GM12875 (cell line): ENCODE measurements at regions not wholly inside any gene's neighbourhood (a gene's known extent, or its start where the extent isn't known, plus 50 kb on each side); places are given as distances from the start of the nearest gene placed in this dataset.

Experiments
- H3K4me3 ChIP-seq: one replicate; pipeline ENCODE4 v1.5.1; 2011; ENCODE audit warnings: low read depth, low read length, control low read depth
- TF ChIP-seq, protein P1 (sequence below): IDR thresholded peaks from 2 replicates; pipeline ENCODE4 v1.5.1; 2011; ENCODE audit warnings: low read depth, mild to moderate bottlenecking, control low read depth, inconsistent platforms, low read length, moderate library complexity, borderline replicate concordance; ENCODE audit not compliant: insufficient read depth

DNA sequence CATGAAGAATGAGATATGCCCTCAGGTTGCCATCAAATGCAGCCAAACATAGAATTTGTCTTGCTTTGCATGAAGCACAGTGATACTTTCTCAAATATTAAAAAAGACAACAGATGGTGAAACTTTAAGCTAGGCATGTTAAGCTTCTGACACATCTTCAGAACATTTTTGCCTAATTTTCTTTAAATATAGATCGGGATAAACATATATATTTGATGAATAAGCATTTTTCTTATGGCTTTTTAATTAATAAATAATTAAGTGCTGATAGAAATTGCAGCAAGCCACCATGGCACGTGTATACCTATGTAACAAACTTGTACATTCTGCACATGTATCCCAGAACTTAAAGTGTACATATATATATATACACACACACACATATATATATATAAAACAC lies 831.2 kb upstream of the PCDH10 start:
- no peak overlapping the region for H3K4me3 ChIP-seq
- TF ChIP-seq, protein P1, sequence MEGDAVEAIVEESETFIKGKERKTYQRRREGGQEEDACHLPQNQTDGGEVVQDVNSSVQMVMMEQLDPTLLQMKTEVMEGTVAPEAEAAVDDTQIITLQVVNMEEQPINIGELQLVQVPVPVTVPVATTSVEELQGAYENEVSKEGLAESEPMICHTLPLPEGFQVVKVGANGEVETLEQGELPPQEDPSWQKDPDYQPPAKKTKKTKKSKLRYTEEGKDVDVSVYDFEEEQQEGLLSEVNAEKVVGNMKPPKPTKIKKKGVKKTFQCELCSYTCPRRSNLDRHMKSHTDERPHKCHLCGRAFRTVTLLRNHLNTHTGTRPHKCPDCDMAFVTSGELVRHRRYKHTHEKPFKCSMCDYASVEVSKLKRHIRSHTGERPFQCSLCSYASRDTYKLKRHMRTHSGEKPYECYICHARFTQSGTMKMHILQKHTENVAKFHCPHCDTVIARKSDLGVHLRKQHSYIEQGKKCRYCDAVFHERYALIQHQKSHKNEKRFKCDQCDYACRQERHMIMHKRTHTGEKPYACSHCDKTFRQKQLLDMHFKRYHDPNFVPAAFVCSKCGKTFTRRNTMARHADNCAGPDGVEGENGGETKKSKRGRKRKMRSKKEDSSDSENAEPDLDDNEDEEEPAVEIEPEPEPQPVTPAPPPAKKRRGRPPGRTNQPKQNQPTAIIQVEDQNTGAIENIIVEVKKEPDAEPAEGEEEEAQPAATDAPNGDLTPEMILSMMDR = no peak

DNA sequence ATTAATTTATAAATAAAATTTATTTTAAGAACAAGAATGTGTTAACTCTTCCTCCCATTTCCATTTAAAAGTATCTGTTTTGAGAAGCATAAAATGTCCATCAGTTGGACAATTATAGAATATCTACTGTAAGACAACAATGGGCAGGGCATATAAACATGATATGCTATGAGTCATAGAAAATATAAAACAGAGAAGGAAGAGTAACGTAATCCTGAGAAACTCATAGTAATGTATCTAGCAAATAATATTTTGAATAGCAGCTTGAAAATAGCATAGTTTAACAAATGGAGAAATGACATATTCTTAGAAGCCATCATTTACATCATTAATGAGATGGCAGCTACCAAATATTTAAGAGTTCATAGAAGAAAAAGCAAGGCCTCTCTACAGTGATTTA lies 820.3 kb upstream of the PCDH10 start:
- TF ChIP-seq, protein P1 = no peak

DNA sequence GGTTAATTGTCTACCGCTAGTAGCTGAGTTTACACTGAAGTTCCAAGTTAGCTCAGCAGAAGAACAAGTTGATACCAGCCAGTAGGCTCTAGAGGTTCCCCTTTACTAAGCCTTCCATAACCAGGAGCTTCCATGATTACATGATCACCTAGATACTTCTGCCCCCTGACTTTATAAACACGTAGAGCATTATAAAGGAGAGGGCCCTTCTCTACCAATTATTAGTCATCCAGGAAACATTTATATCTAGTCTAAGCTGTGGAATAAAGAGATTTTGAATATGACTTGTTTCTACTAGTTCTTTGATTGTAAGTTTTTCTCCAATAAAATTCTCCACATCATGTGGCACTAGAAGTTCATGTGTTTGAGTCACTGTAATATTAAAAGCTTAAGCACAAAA lies 818.1 kb upstream of the PCDH10 start:
- TF ChIP-seq, protein P1 = no peak

More for the DNA sequence above, 820.3 kb upstream of the PCDH10 start:
- no peak overlapping the region for H3K4me3 ChIP-seq

DNA sequence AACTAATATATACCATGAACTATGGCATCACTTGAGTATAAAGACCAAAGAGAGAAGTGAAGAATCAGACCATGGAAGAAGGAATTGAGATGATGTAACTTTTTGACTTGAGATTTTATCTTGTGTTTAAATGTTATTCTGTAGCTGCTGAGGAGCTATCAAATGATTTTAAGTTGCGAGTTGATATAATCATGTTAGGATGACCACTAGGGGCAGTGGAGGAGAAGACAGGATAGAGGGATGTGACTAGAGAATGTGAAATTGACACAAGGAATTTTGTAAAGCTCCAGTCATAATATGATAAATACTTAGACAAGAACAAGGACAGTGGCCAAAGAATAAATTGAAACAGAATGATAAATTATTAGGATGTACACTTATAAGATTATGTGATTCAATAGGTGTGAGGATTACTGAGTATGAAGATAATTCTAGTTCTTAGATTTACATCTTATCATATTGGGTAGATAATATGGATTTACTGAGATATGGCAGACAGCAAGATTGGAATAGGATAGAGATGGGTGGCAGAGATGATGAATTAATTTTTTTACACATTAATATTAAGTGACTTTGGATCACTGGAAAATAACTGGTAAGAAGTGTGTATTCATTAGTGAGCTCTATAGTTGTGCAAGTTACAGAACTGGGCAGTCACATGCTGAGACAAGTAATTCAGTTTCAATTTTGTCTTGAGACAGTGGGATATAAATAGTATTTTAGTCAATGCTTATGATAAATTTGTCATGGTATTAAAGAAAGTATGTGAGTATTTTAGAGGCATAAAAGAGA lies 816.0 kb upstream of the PCDH10 start:
- TF ChIP-seq, protein P1 = no peak; the same call in 1 of the 2 replicates
- H3K4me3 ChIP-seq = no peak overlapping the region

More for the DNA sequence above, 818.1 kb upstream of the PCDH10 start:
- no peak overlapping the region for H3K4me3 ChIP-seq

DNA sequence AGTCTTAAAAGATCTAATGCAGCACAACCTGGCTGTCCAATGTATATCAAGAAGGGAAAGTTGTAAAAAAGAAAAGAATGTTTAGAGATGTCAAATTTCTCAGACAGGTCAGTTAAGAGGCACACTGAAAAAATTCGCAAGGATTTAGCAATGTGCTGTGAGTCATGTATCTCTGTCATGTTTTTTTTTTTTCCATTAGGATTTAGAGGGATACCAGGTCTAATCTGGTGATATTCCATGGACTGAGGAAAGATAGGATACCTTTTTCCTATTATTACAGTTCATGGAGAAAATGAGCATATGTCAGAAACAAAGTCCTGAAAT lies 815.4 kb upstream of the PCDH10 start:
- H3K4me3 ChIP-seq = no peak overlapping the region
- TF ChIP-seq, protein P1 = no peak

DNA sequence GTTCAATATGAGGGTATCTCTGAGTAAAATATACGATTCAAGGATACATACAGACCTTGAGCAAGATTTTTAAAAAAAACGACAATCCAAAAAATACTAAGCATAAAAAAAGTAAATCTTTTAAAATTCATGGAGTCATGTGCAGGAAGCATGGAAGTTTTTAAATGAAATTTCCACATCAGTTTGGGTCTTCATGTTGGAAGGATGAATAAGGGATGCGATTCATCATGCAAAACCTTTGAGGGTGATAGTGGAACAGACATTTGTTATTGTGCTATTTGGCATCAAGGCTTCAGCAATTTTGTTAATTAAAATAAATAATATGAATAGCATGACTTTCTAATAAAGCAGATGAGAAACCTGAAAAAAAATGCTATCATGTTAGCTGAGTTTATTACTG lies 815.0 kb upstream of the PCDH10 start:
- TF ChIP-seq, protein P1 = no peak
- H3K4me3 ChIP-seq = no peak overlapping the region
